ENCODE measurements at regions not wholly inside any gene's neighbourhood (a gene's known extent, or its start where the extent isn't known, plus 50 kb on each side); places are given as distances from the start of the nearest gene placed in this dataset.

- WGBS (ENCODE audit: extremely low coverage, insufficient coverage, low lambda C conversion rate): no CpG with 5 or more reads among the region's 1 CpG
- Histone ChIP-seq H4K5ac (ENCODE audit: low read length) (no peak overlapping the region), H3K27me3 (ENCODE audit: insufficient read depth, low read length, poor library complexity) (no peaks in the 10 kb centered on the region), H3K79me1 (ENCODE audit: low read length) (no peaks in the 10 kb centered on the region), H4K8ac (ENCODE audit: low read depth, low read length) (no peak overlapping the region), H3K27ac (ENCODE audit: low read depth, low read length) (no peak overlapping the region), H3K4me1 (ENCODE audit: control insufficient read depth, low read depth, low read length) (no peaks in the 10 kb centered on the region), H3K79me2 (ENCODE audit: control insufficient read depth, insufficient read depth, low read length) (no peaks in the 10 kb centered on the region), H2BK5ac (ENCODE audit: low read length) (no peak overlapping the region), H2BK15ac (replicated peaks; ENCODE audit: low read depth) (no peak overlapping the region), H3K4ac (ENCODE audit: low read depth, low read length) (no peak overlapping the region), H3K9ac (ENCODE audit: low read length) (no peak overlapping the region), H3K4me2 (ENCODE audit: low read length) (no peak overlapping the region), H3K36me3 (ENCODE audit: control insufficient read depth, insufficient read depth, low read length) (no peaks in the 10 kb centered on the region), H3K56ac (ENCODE audit: low read length) (no peak overlapping the region), H3K18ac (ENCODE audit: low read length) (no peak overlapping the region), H2BK120ac (ENCODE audit: low read depth, low read length) (no peak overlapping the region), H2AK5ac (ENCODE audit: low read length) (no peak overlapping the region), H3K4me3 (ENCODE audit: low read length) (no peak overlapping the region), H3K23ac (ENCODE audit: low read length) (no peak overlapping the region)
- DNase-seq: no peak
Observed at GRCh38 chr6:115071962-115072361, 729.1 kb upstream of the HS3ST5 start.

- Histone ChIP-seq H3K27me3 (ENCODE audit: insufficient read depth, low read length, poor library complexity) (no peaks in the 10 kb centered on the region), H3K4me2 (ENCODE audit: low read length) (no peak overlapping the region), H3K9ac (ENCODE audit: low read length) (no peak overlapping the region), H4K8ac (ENCODE audit: low read depth, low read length) (no peak overlapping the region), H3K27ac (ENCODE audit: low read depth, low read length) (no peak overlapping the region), H3K18ac (ENCODE audit: low read length) (no peak overlapping the region), H3K79me1 (ENCODE audit: low read length) (no peaks in the 10 kb centered on the region), H3K4ac (ENCODE audit: low read depth, low read length) (no peak overlapping the region), H3K4me3 (ENCODE audit: low read length) (no peak overlapping the region), H2BK15ac (replicated peaks; ENCODE audit: low read depth) (no peak overlapping the region), H3K36me3 (ENCODE audit: control insufficient read depth, insufficient read depth, low read length) (no peaks in the 10 kb centered on the region), H3K56ac (ENCODE audit: low read length) (no peak overlapping the region), H3K23ac (ENCODE audit: low read length) (no peak overlapping the region), H3K4me1 (ENCODE audit: control insufficient read depth, low read depth, low read length) (no peaks in the 10 kb centered on the region), H2AK5ac (ENCODE audit: low read length) (no peak overlapping the region), H2BK5ac (ENCODE audit: low read length) (no peak overlapping the region), H2BK120ac (ENCODE audit: low read depth, low read length) (no peak overlapping the region), H4K5ac (ENCODE audit: low read length) (no peak overlapping the region), H3K79me2 (ENCODE audit: control insufficient read depth, insufficient read depth, low read length) (no peaks in the 10 kb centered on the region)
- DNase-seq: peak; percentile 9
- no CpG with 5 or more reads among the region's 6 CpGs for WGBS (ENCODE audit: extremely low coverage, insufficient coverage, low lambda C conversion rate)
Observed at GRCh38 chr6:115067690-115068447, 725.0 kb upstream of the HS3ST5 start.

- no peaks in the 10 kb centered on the region for H3K79me1 ChIP-seq (ENCODE audit: low read length)
- no peaks in the 10 kb centered on the region for H3K79me2 ChIP-seq (ENCODE audit: control insufficient read depth, insufficient read depth, low read length)
- no peak overlapping the region for H3K4me2 ChIP-seq (ENCODE audit: low read length)
- H3K23ac ChIP-seq (ENCODE audit: low read length): no peak overlapping the region
- no peak overlapping the region for H2BK120ac ChIP-seq (ENCODE audit: low read depth, low read length)
- WGBS (ENCODE audit: extremely low coverage, insufficient coverage, low lambda C conversion rate): no CpG with 5 or more reads among the region's 2 CpGs
- no peak overlapping the region for H3K56ac ChIP-seq (ENCODE audit: low read length)
- no peak overlapping the region for H2BK15ac ChIP-seq (replicated peaks; ENCODE audit: low read depth)
- no peaks in the 10 kb centered on the region for H3K27me3 ChIP-seq (ENCODE audit: insufficient read depth, low read length, poor library complexity)
- no peak overlapping the region for H3K4ac ChIP-seq (ENCODE audit: low read depth, low read length)
- H4K8ac ChIP-seq (ENCODE audit: low read depth, low read length): no peak overlapping the region
- no peak overlapping the region for H3K18ac ChIP-seq (ENCODE audit: low read length)
- H3K27ac ChIP-seq (ENCODE audit: low read depth, low read length): no peak overlapping the region
- H4K5ac ChIP-seq (ENCODE audit: low read length): no peak overlapping the region
- no peak overlapping the region for H2BK5ac ChIP-seq (ENCODE audit: low read length)
- no peak overlapping the region for H2AK5ac ChIP-seq (ENCODE audit: low read length)
- H3K36me3 ChIP-seq (ENCODE audit: control insufficient read depth, insufficient read depth, low read length): no peaks in the 10 kb centered on the region
- H3K9ac ChIP-seq (ENCODE audit: low read length): no peak overlapping the region
- DNase-seq: no peak
- H3K4me1 ChIP-seq (ENCODE audit: control insufficient read depth, low read depth, low read length): no peaks in the 10 kb centered on the region
- H3K4me3 ChIP-seq (ENCODE audit: low read length): no peak overlapping the region
Observed at GRCh38 chr6:115064680-115065079, 721.9 kb upstream of the HS3ST5 start.

- H3K4me2 ChIP-seq (ENCODE audit: low read length): no peak overlapping the region
- no peak overlapping the region for H3K4ac ChIP-seq (ENCODE audit: low read depth, low read length)
- no peak overlapping the region for H3K56ac ChIP-seq (ENCODE audit: low read length)
- no peak overlapping the region for H3K9ac ChIP-seq (ENCODE audit: low read length)
- no peak overlapping the region for H2AK5ac ChIP-seq (ENCODE audit: low read length)
- H4K5ac ChIP-seq (ENCODE audit: low read length): no peak overlapping the region
- no peak overlapping the region for H2BK15ac ChIP-seq (replicated peaks; ENCODE audit: low read depth)
- no peaks in the 10 kb centered on the region for H3K79me1 ChIP-seq (ENCODE audit: low read length)
- no peak overlapping the region for H2BK5ac ChIP-seq (ENCODE audit: low read length)
- no peak overlapping the region for H3K18ac ChIP-seq (ENCODE audit: low read length)
- H3K23ac ChIP-seq (ENCODE audit: low read length): no peak overlapping the region
- DNase-seq: no peak
- no peak overlapping the region for H3K27ac ChIP-seq (ENCODE audit: low read depth, low read length)
- H3K79me2 ChIP-seq (ENCODE audit: control insufficient read depth, insufficient read depth, low read length): no peaks in the 10 kb centered on the region
- H3K4me3 ChIP-seq (ENCODE audit: low read length): no peak overlapping the region
- H4K8ac ChIP-seq (ENCODE audit: low read depth, low read length): no peak overlapping the region
- H3K4me1 ChIP-seq (ENCODE audit: control insufficient read depth, low read depth, low read length): no peaks in the 10 kb centered on the region
- no peak overlapping the region for H2BK120ac ChIP-seq (ENCODE audit: low read depth, low read length)
- no peaks in the 10 kb centered on the region for H3K27me3 ChIP-seq (ENCODE audit: insufficient read depth, low read length, poor library complexity)
- H3K36me3 ChIP-seq (ENCODE audit: control insufficient read depth, insufficient read depth, low read length): no peaks in the 10 kb centered on the region
Observed at GRCh38 chr6:115060581-115060980, 717.8 kb upstream of the HS3ST5 start.

- Histone ChIP-seq H3K56ac (ENCODE audit: low read length) (no peak overlapping the region), H2BK120ac (ENCODE audit: low read depth, low read length) (no peak overlapping the region), H3K4me3 (ENCODE audit: low read length) (no peak overlapping the region), H2AK5ac (ENCODE audit: low read length) (no peak overlapping the region), H3K4me1 (ENCODE audit: control insufficient read depth, low read depth, low read length) (no peaks in the 10 kb centered on the region), H4K5ac (ENCODE audit: low read length) (no peak overlapping the region), H3K79me2 (ENCODE audit: control insufficient read depth, insufficient read depth, low read length) (no peaks in the 10 kb centered on the region), H2BK15ac (replicated peaks; ENCODE audit: low read depth) (no peak overlapping the region), H4K8ac (ENCODE audit: low read depth, low read length) (no peak overlapping the region), H3K4ac (ENCODE audit: low read depth, low read length) (no peak overlapping the region), H3K27me3 (ENCODE audit: insufficient read depth, low read length, poor library complexity) (no peaks in the 10 kb centered on the region), H2BK5ac (ENCODE audit: low read length) (no peak overlapping the region), H3K79me1 (ENCODE audit: low read length) (no peaks in the 10 kb centered on the region), H3K9ac (ENCODE audit: low read length) (no peak overlapping the region), H3K18ac (ENCODE audit: low read length) (no peak overlapping the region), H3K23ac (ENCODE audit: low read length) (no peak overlapping the region), H3K36me3 (ENCODE audit: control insufficient read depth, insufficient read depth, low read length) (no peaks in the 10 kb centered on the region), H3K27ac (ENCODE audit: low read depth, low read length) (no peak overlapping the region), H3K4me2 (ENCODE audit: low read length) (no peak overlapping the region)
- WGBS (ENCODE audit: extremely low coverage, insufficient coverage, low lambda C conversion rate): no CpG with 5 or more reads among the region's 3 CpGs
- no peak for DNase-seq
Observed at GRCh38 chr6:115058414-115059211, 715.8 kb upstream of the HS3ST5 start.

All from mesendoderm (in vitro differentiated cells).